PC-3 (cell line): ENCODE measurements at regions not wholly inside any gene's neighbourhood (a gene's known extent, or its start where the extent isn't known, plus 50 kb on each side); places are given as distances from the start of the nearest gene placed in this dataset.

Source experiments
- ATAC-seq: fragments of 200-7000 bp; cut with Tn5 transposase; 2 replicates; pipeline ENCODE4 v1.9.1; 2020; ENCODE audit warnings: mild to moderate bottlenecking, moderate library complexity
- BruUV-seq: library from RNA; stranded (reverse); fragments of 400-500 nt; replicated peaks from 2 replicates; lab custom pipeline; 2021; lab: Mats Ljungman, UMichigan
- CTCF ChIA-PET: fragments of 300-600 bp; sonication (Branson Sonifier 250); formaldehyde crosslinking; loops from one replicate; lab custom pipeline; 2022; ENCODE audit warnings: antibody characterized with exemption; lab: Charles Lee
- POLR2A ChIA-PET: fragments of 300-600 bp; sonication (Branson Sonifier 250); formaldehyde crosslinking; loops from one replicate; lab custom pipeline; 2022; ENCODE audit warnings: antibody characterized with exemption; ENCODE audit not compliant: unreplicated experiment; lab: Charles Lee
- DNase-seq: peaks from one replicate; pipeline ENCODE4 v3.0.0-alpha.2; 2015
- H2AFZ ChIP-seq: fragments of 300-600 bp; sonication (generic); 2 replicates; pipeline ENCODE4 v1.6.0; 2016; ENCODE audit warnings: antibody characterized with exemption, low read length
- H3F3A ChIP-seq: fragments of 300-600 bp; sonication (generic); one replicate; pipeline ENCODE4 v1.6.0; 2017; ENCODE audit warnings: antibody characterized with exemption, low read length, control low read depth, mild to moderate bottlenecking; ENCODE audit not compliant: unreplicated experiment
- H3K27ac ChIP-seq: fragments of 300-600 bp; sonication (generic); 2 replicates; pipeline ENCODE4 v1.5.1; 2016; ENCODE audit warnings: mild to moderate bottlenecking, low read length
- H3K27me3 ChIP-seq: fragments of 300-600 bp; sonication (generic); 2 replicates; pipeline ENCODE4 v1.6.1; 2016; ENCODE audit warnings: low read length, mixed read lengths
- H3K36me3 ChIP-seq: fragments of 300-600 bp; sonication (generic); 2 replicates; pipeline ENCODE4 v1.6.1; 2016; ENCODE audit warnings: low read depth, mixed run types, low read length, mixed read lengths
- H3K4me1 ChIP-seq: fragments of 300-600 bp; sonication (generic); 2 replicates; pipeline ENCODE4 v1.5.1; 2016; ENCODE audit warnings: low read length; ENCODE audit not compliant: insufficient read depth
- H3K4me2 ChIP-seq: fragments of 300-600 bp; sonication (generic); 2 replicates; pipeline ENCODE4 v1.6.0; 2016; ENCODE audit warnings: low read length
- H3K4me3 ChIP-seq: fragments of 300-600 bp; sonication (generic); 2 replicates; pipeline ENCODE4 v1.5.1; 2016; ENCODE audit warnings: mild to moderate bottlenecking, low read length, mixed read lengths
- H3K79me2 ChIP-seq: fragments of 300-600 bp; sonication (generic); 2 replicates; pipeline ENCODE4 v1.6.1; 2017; ENCODE audit warnings: low read length, mixed read lengths
- H3K9ac ChIP-seq: fragments of 300-600 bp; sonication (generic); 2 replicates; pipeline ENCODE4 v1.6.0; 2016; ENCODE audit warnings: mild to moderate bottlenecking, low read length
- H3K9me2 ChIP-seq: fragments of 300-600 bp; sonication (generic); replicated peaks from 2 replicates; pipeline ENCODE4 v1.6.1; 2016; ENCODE audit warnings: mixed run types, low read length, mixed read lengths
- H3K9me3 ChIP-seq: fragments of 300-600 bp; sonication (generic); 2 replicates; pipeline ENCODE4 v1.6.1; 2016; ENCODE audit warnings: low read length, mixed read lengths
- H4K20me1 ChIP-seq: fragments of 300-600 bp; sonication (generic); 2 replicates; pipeline ENCODE4 v1.6.1; 2016; ENCODE audit warnings: low read length, mixed read lengths
- CTCF ChIP-seq: fragments of 300-600 bp; sonication (generic); conservative IDR thresholded peaks from 2 replicates; pipeline ENCODE4 v1.5.1; 2017; ENCODE audit warnings: antibody characterized with exemption, low read depth, mild to moderate bottlenecking, low read length
- EZH2 ChIP-seq: fragments of 300-600 bp; sonication (generic); IDR thresholded peaks from one replicate; pipeline ENCODE4 v1.6.1; 2017; ENCODE audit warnings: antibody characterized with exemption, mild to moderate bottlenecking, low read length; ENCODE audit not compliant: unreplicated experiment
- EZH2phosphoT487 ChIP-seq: fragments of 300-600 bp; sonication (generic); IDR thresholded peaks from 2 replicates; pipeline ENCODE4 v1.6.1; 2018; ENCODE audit warnings: mild to moderate bottlenecking, antibody characterized with exemption, low read length, borderline replicate concordance
- intact Hi-C: fragments of 100-400 bp; cut with micrococcal nuclease; formaldehyde crosslinking; loops from 2 replicates; pipeline ENCODE4 v1.9.0; 2023

GRCh38 chr14:101333335-101334280 lies 227.7 kb upstream of the DIO3 start:
- DNase-seq, result peak; percentile 87
- CTCF ChIA-PET, result no interaction called here
- H3K27me3 ChIP-seq, result 0 out of 2 replicates have a peak, but pooled peaks cover 4% of the 10 kb centered on the region

GRCh38 chr14:101334656-101335055 lies 226.6 kb upstream of the DIO3 start:
- no peak for TF ChIP-seq EZH2
- no peak for TF ChIP-seq CTCF
- TF ChIP-seq EZH2phosphoT487, result no peak
- intact Hi-C loops, result no loop called here
- Histone ChIP-seq H3K9me2 (no peaks in the 10 kb centered on the region), H3K36me3 (no peaks in the 10 kb centered on the region), H3K4me3 (no peak overlapping the region), H2AFZ (no peak overlapping the region), H3K79me2 (no peaks in the 10 kb centered on the region), H3K27ac (no peak overlapping the region), H3K9ac (no peak overlapping the region), H3K4me2 (no peak overlapping the region), H3K4me1 (peaks cover 10% of the 10 kb centered on the region), H3K27me3 (0 out of 2 replicates have a peak, but pooled peaks cover 4% of the 10 kb centered on the region), H3F3A (no peaks in the 10 kb centered on the region), H3K9me3 (no peaks in the 10 kb centered on the region), H4K20me1 (no peaks in the 10 kb centered on the region)
- ChIA-PET POLR2A (no interaction called here), CTCF (no interaction called here)
- BruUV-seq, result no TSS peak
- no peak for ATAC-seq
- DNase-seq, result no peak

More at GRCh38 chr14:101333335-101334280, 227.7 kb upstream of the DIO3 start:
- Histone ChIP-seq H3K9ac (no peak overlapping the region), H3K4me3 (no peak overlapping the region), H3K79me2 (no peaks in the 10 kb centered on the region), H2AFZ (no peak overlapping the region), H3K9me2 (no peaks in the 10 kb centered on the region), H3K4me1 (peaks cover 10% of the 10 kb centered on the region), H3F3A (no peaks in the 10 kb centered on the region), H3K36me3 (no peaks in the 10 kb centered on the region), H3K4me2 (peak overlapping the region; percentile 0; the same call in 1 of the 2 replicates), H4K20me1 (no peaks in the 10 kb centered on the region), H3K27ac (no peak overlapping the region), H3K9me3 (no peaks in the 10 kb centered on the region)
- POLR2A ChIA-PET, result no interaction called here
- ATAC-seq, result peak; percentile 91
- intact Hi-C loops, result no loop called here
- BruUV-seq, result no TSS peak
- TF ChIP-seq EZH2phosphoT487 (no peak), CTCF (no peak), EZH2 (no peak)
